Thymus (tissue), 11 donors: ENCODE measurements at regions not wholly inside any gene's neighbourhood (a gene's known extent, or its start where the extent isn't known, plus 50 kb on each side); places are given as distances from the start of the nearest gene placed in this dataset.
"Not testable (repeated sequence)": the region's sequence is repeated elsewhere in the genome, so short reads cannot be mapped to it uniquely, and the experiment has no call there.

Source experiments
- DNase-seq, 9 donors: peaks; one replicate each; pipeline ENCODE4 v3.0.0-alpha.2; 2013; ENCODE audit warnings: low spot score in 9 of 9, low read depth in 6 of 9, missing footprints in 1 of 9
- H3K27ac ChIP-seq, 2 donors: one replicate each; pipeline ENCODE4 v1.5.1; 2013; ENCODE audit warnings: control low read depth in 1 of 2, low read depth in 1 of 2, low read length in 1 of 2, mild to moderate bottlenecking in 1 of 2, moderate library complexity in 1 of 2
- H3K27me3 ChIP-seq, 2 donors: one replicate each; pipeline ENCODE4 v1.5.1; 2013; ENCODE audit warnings: low read length in 1 of 2; ENCODE audit not compliant: control insufficient read depth in 2 of 2, insufficient read depth in 1 of 2
- H3K36me3 ChIP-seq, 2 donors: one replicate each; pipeline ENCODE4 v1.5.1; 2013; ENCODE audit warnings: low read length in 1 of 2, mild to moderate bottlenecking in 1 of 2, moderate library complexity in 1 of 2; ENCODE audit not compliant: control insufficient read depth in 2 of 2, insufficient read depth in 2 of 2
- H3K4me1 ChIP-seq, 2 donors: one replicate each; pipeline ENCODE4 v1.5.1; 2013; ENCODE audit warnings: low read length in 2 of 2; ENCODE audit not compliant: control insufficient read depth in 2 of 2, insufficient read depth in 2 of 2
- H3K4me3 ChIP-seq, 2 donors: one replicate each; pipeline ENCODE4 v1.5.1; 2013; ENCODE audit warnings: low read length in 2 of 2, control low read depth in 1 of 2, mild to moderate bottlenecking in 1 of 2
- H3K9me3 ChIP-seq, 2 donors: one replicate each; pipeline ENCODE4 v1.5.1; 2013; ENCODE audit warnings: low read length in 1 of 2, mild to moderate bottlenecking in 1 of 2; ENCODE audit not compliant: control insufficient read depth in 2 of 2, insufficient read depth in 1 of 2
- WGBS: extraction: QIAGEN DNeasy Blood & Tissue Kit; methylation state at CpG from one replicate; pipeline ENCODE4 v1.1.7; 2013; 5-methylcytosine and 5-hydroxymethylcytosine counted together
- donor health status: healthy.

DNA sequence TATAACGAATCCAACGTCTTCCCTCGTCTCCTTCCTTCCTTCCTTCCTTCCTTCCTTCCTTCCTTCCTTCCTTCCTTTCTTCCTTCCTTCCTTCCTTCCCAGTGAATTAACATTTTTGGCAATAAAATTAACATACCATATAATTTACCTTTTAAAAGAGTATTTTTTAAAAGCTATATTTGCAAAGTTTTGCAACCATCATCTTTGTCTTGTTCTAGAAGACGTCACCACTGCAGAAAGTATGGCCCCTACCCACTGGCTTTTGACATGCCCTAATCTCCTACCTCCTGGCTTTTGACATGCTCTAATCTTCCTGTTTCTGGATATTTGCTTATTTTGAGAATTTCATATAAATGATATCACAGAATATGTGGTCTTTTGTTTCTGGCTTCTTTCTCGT lies 1023.9 kb upstream of the ZEB2 start:
- no peak overlapping the region for H3K27ac ChIP-seq
- H3K4me3 ChIP-seq, result no peak overlapping the region
- no peaks in the 10 kb centered on the region for H3K36me3 ChIP-seq
- no peak for DNase-seq
- no peaks in the 10 kb centered on the region for H3K27me3 ChIP-seq
- no peaks in the 10 kb centered on the region for H3K4me1 ChIP-seq
- WGBS, result 94% methylated on average over 5 of the region's 5 CpGs
- H3K9me3 ChIP-seq, result no peaks in the 10 kb centered on the region

DNA sequence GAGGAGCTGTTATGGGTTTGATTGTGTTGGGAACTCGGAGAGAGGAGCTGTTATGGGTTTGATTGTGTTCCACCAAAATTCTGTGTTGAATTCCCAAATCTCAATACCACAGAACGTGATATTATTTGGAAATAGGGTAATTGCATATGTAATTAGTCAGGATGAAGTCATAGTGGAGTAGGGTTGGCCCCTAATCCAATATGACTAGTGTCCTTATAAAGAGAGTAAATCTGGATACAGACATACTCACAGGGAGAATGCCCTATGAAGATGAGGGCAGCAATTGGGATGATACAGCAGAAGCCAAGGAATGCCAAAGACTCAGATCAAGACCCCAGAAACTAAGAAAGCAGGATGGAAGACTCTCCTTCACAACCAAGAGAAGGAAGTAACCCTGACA lies 1023.2 kb upstream of the ZEB2 start:
- no peaks in the 10 kb centered on the region for H3K4me1 ChIP-seq
- H3K9me3 ChIP-seq, result no peaks in the 10 kb centered on the region
- H3K27me3 ChIP-seq, result no peaks in the 10 kb centered on the region
- no peaks in the 10 kb centered on the region for H3K36me3 ChIP-seq
- H3K4me3 ChIP-seq, result no peak overlapping the region
- no peak overlapping the region for H3K27ac ChIP-seq
- DNase-seq, result no peak
- WGBS, result 94% methylated on average over 2 of the region's 2 CpGs

DNA sequence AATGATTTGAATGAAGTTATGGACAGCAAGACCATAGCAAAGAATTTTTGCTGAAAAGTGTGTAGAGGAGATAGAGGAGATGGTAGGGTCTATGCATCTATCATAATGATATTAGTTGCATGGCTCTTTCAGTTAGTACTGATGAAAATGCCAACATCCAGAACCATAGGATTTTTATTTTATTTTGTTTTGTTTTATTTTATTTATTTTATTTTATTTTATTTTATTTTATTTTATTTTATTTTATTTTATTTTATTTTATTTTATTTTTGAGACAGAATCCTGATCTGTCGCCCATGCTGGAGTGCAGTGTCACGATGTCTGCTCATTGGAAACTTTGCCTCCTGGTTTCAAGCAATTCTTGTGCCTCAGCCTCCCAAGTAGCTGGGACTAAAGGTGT lies 1021.1 kb upstream of the ZEB2 start:
- no peaks in the 10 kb centered on the region for H3K36me3 ChIP-seq
- no peak overlapping the region for H3K27ac ChIP-seq
- DNase-seq, result no peak
- no peaks in the 10 kb centered on the region for H3K4me1 ChIP-seq
- over 99% methylated on average over 2 of the region's 2 CpGs for WGBS
- H3K27me3 ChIP-seq, result no peaks in the 10 kb centered on the region
- H3K4me3 ChIP-seq, result no peak overlapping the region
- no peaks in the 10 kb centered on the region for H3K9me3 ChIP-seq

DNA sequence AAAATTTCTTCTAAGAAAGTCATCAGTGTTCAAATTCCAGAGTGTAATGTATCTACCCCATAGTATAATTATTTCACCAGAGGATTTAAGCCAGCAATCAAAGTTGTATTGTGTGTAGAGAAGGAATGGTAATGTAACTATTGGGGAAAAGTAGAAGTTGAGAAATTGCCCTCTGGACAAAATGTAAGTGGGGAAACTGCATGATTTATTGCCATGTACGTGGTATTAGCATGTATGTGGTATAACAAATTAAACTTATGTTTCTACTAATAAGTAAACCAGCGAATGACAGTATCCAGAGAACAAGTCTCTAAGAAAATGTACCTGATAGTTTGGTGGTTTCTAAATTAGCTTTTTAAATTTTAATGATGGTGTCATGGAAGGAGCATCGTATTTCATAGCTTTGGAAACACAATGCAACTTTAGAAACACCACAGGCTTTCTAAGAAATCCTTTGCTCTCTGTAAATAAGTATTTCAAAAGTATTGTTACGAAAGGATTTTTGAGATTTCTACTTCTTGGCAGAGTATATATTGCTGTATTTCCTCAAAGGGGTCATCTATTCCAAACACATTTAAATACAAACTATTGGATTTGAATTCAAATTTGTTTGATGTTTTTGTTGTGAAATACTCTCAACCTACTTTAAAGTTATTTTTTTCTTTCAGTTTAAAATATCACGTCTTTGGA lies 1018.9 kb upstream of the ZEB2 start:
- 94% methylated on average over 5 of the region's 5 CpGs for WGBS
- Histone ChIP-seq H3K27ac (no peak overlapping the region), H3K9me3 (no peaks in the 10 kb centered on the region), H3K4me3 (no peak overlapping the region), H3K36me3 (no peaks in the 10 kb centered on the region), H3K27me3 (no peaks in the 10 kb centered on the region), H3K4me1 (no peaks in the 10 kb centered on the region)
- no peak for DNase-seq

DNA sequence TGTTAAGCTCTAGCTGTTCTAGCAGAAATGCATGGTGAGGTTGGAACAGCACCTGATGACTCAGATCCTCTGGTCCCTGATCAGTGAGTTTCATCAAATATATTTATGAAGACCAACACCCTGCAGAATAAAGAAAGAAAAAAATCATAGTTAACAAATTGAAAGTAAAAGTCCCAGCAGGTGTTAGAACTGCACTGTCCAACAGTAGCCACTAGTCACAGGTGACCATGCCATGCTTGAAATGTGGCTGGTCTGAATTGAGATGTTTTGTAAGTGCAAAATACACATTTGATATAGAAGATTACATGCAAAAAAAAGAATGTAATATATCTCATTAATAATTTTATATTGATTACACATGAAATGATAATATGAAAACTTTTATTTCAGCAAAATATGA lies 1010.7 kb upstream of the ZEB2 start:
- H3K9me3 ChIP-seq, result no peaks in the 10 kb centered on the region
- no peak overlapping the region for H3K4me3 ChIP-seq
- no peak for DNase-seq
- no peaks in the 10 kb centered on the region for H3K4me1 ChIP-seq
- H3K36me3 ChIP-seq, result no peaks in the 10 kb centered on the region
- H3K27ac ChIP-seq, result no peak overlapping the region
- H3K27me3 ChIP-seq, result no peaks in the 10 kb centered on the region

DNA sequence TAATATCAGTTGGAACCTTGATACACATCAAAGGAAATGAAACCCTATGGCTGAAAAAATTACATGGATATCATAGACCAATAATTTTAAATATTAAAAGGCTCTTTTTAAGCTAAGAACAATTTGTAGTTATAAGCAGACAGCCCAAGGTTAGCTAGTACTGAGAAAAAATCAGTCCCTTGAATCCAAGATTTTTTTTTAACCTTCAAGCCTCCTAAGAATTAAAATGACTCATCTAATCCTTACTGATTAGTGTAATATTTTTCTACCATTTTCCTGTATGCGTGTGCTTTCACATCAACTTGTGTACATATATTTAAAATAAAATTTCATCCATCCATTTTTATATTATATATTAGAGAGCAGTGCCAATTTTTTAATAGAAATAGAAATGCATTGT lies 1004.9 kb upstream of the ZEB2 start:
- Histone ChIP-seq H3K9me3 (no peaks in the 10 kb centered on the region), H3K36me3 (no peaks in the 10 kb centered on the region), H3K4me3 (no peak overlapping the region), H3K27ac (no peak overlapping the region), H3K27me3 (no peaks in the 10 kb centered on the region), H3K4me1 (no peaks in the 10 kb centered on the region)
- 93% methylated on average over 1 of the region's 1 CpG for WGBS
- DNase-seq, result no peak

DNA sequence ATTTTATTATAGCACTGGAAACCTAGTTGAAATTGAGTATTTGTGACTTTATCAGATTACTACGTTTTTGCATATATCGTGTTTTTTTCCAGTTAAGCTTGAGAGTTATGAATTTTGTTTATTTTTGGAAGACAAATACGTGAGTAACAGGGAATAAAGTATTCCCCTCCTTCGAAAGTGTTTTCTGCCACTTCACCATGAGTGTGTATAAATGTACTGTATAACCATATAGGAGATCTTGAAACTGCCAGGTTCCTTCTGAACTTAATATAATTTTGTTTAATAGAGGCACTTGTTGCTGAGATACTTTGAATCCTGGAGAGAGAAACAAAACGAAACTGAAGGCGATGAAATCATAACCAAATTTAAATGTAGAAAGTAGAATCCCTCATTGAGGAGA lies 1004.4 kb upstream of the ZEB2 start:
- Histone ChIP-seq H3K27me3 (no peaks in the 10 kb centered on the region), H3K27ac (no peak overlapping the region), H3K4me3 (no peak overlapping the region), H3K4me1 (no peaks in the 10 kb centered on the region), H3K36me3 (no peaks in the 10 kb centered on the region), H3K9me3 (no peaks in the 10 kb centered on the region)
- WGBS, result 96% methylated on average over 6 of the region's 6 CpGs
- no peak for DNase-seq

DNA sequence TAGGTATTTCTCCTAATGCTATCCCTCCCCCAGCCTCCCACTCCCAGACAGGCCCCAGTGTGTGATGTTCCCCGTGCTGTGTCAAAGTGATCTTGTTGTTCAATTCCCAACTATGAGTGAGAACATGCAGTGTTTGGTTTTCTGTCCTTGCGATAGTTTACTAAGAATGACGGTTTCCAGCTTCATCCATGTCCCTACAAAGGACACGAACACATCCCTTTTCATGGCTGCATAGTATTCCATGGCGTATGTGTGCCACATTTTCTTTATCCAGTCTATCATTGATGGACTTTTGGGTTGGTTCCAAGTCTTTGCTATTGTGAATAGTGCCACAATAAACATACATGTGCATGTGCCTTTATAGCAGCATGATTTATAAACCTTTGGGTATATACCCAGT lies 999.3 kb upstream of the ZEB2 start:
- not testable (repeated sequence) for H3K36me3 ChIP-seq, H3K4me1 ChIP-seq, H3K4me3 ChIP-seq, H3K27ac ChIP-seq, DNase-seq, H3K9me3 ChIP-seq, H3K27me3 ChIP-seq
- WGBS, result 96% methylated on average over 5 of the region's 5 CpGs

DNA sequence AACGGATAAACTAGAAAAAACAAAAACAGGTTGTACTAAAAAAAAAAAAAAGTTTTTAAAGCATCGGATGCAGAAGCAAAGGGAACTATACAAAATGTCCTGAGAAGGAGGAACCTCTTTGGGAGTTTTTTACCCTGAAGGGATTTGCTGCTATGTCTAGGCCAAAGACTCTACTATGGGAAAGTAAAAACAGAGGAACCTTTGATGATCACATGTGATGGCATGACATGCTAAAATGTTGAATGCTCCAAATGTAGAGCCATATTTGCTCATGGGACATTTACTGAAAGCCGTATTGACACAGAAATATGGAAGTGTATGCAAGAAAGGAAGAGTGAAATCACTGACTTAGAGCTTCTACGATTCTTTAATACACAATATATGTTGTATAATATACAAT lies 992.0 kb upstream of the ZEB2 start:
- Histone ChIP-seq H3K4me1 (no peaks in the 10 kb centered on the region), H3K27ac (no peak overlapping the region), H3K27me3 (no peaks in the 10 kb centered on the region), H3K9me3 (peaks cover 0 to 3% of the 10 kb centered on the region in 2 donors), H3K4me3 (no peak overlapping the region), H3K36me3 (no peaks in the 10 kb centered on the region)
- WGBS, result 98% methylated on average over 4 of the region's 4 CpGs
- DNase-seq, result no peak

DNA sequence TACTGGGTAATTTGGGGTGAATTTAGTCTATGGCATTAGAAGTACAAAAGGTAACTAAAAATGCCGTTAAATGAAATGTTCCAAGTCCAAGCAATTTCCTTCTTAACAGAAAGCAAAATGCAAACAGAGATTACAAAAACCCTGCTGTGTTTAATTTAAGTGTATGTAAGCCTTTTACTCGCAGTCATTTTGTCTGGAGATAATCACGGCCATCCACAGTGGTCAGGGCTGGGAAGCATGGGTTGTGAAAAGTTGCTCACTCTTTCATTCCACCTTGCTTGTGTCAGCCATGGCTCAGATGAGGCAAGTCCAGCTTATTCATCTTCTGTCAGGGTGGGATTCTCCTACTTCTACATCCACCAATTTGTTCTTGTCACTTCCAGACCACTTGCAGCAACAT lies 983.6 kb upstream of the ZEB2 start:
- no peaks in the 10 kb centered on the region for H3K9me3 ChIP-seq
- no peak for DNase-seq
- H3K27ac ChIP-seq, result no peak overlapping the region
- H3K36me3 ChIP-seq, result no peaks in the 10 kb centered on the region
- 94% methylated on average over 3 of the region's 3 CpGs for WGBS
- no peak overlapping the region for H3K4me3 ChIP-seq
- H3K4me1 ChIP-seq, result no peaks in the 10 kb centered on the region
- no peaks in the 10 kb centered on the region for H3K27me3 ChIP-seq
